ENCODE measurements at regions not wholly inside any gene's neighbourhood (a gene's known extent, or its start where the extent isn't known, plus 50 kb on each side); places are given as distances from the start of the nearest gene placed in this dataset.

- no peaks in the 10 kb centered on the region for H3K36me3 ChIP-seq
- no peak for DNase-seq (ENCODE audit: extremely low spot score in 2 of 2)
- no peak overlapping the region for H3K4me3 ChIP-seq
- no peaks in the 10 kb centered on the region for H3K27me3 ChIP-seq
- intact Hi-C loops (cut with DNase I) = no loop called here
- H3K9me3 ChIP-seq = no peaks in the 10 kb centered on the region
- no peak overlapping the region for H3K27ac ChIP-seq
- H3K4me1 ChIP-seq = no peaks in the 10 kb centered on the region
- TF ChIP-seq CTCF (IDR thresholded peaks at IDR 0.05) (no peak), POLR2A (IDR thresholded peaks at IDR 0.05) (no peak), POLR2AphosphoS5 (IDR thresholded peaks at IDR 0.05; ENCODE audit: insufficient read depth in 1 of 2, low read depth in 1 of 2) (no peak)
Observed at GRCh38 chr18:73924836-73925235, 222.8 kb downstream of the FBXO15 start.

GRCh38 chr18:73924307-73924706 lies 223.3 kb downstream of the FBXO15 start:
- Histone ChIP-seq H3K4me1 (no peaks in the 10 kb centered on the region), H3K4me3 (no peak overlapping the region), H3K36me3 (no peaks in the 10 kb centered on the region), H3K27ac (no peak overlapping the region), H3K27me3 (no peaks in the 10 kb centered on the region), H3K9me3 (no peaks in the 10 kb centered on the region)
- DNase-seq (ENCODE audit: extremely low spot score in 2 of 2) = no peak
- intact Hi-C loops (cut with DNase I) = no loop called here
- TF ChIP-seq POLR2A (IDR thresholded peaks at IDR 0.05) (no peak), CTCF (IDR thresholded peaks at IDR 0.05) (no peak), POLR2AphosphoS5 (IDR thresholded peaks at IDR 0.05; ENCODE audit: insufficient read depth in 1 of 2, low read depth in 1 of 2) (no peak)

GRCh38 chr18:73923866-73924265 lies 223.8 kb downstream of the FBXO15 start:
- Histone ChIP-seq H3K36me3 (no peaks in the 10 kb centered on the region), H3K4me3 (no peak overlapping the region), H3K4me1 (no peaks in the 10 kb centered on the region), H3K27me3 (no peaks in the 10 kb centered on the region), H3K9me3 (no peaks in the 10 kb centered on the region), H3K27ac (no peak overlapping the region)
- TF ChIP-seq POLR2A (IDR thresholded peaks at IDR 0.05) (no peak), CTCF (IDR thresholded peaks at IDR 0.05) (no peak), POLR2AphosphoS5 (IDR thresholded peaks at IDR 0.05; ENCODE audit: insufficient read depth in 1 of 2, low read depth in 1 of 2) (no peak)
- intact Hi-C loops (cut with DNase I) = no loop called here
- DNase-seq (ENCODE audit: extremely low spot score in 2 of 2) = no peak

- Histone ChIP-seq H3K27me3 (no peaks in the 10 kb centered on the region), H3K4me3 (no peak overlapping the region), H3K9me3 (no peaks in the 10 kb centered on the region), H3K27ac (no peak overlapping the region), H3K4me1 (no peaks in the 10 kb centered on the region), H3K36me3 (no peaks in the 10 kb centered on the region)
- TF ChIP-seq CTCF (IDR thresholded peaks at IDR 0.05) (no peak), POLR2A (IDR thresholded peaks at IDR 0.05) (no peak), POLR2AphosphoS5 (IDR thresholded peaks at IDR 0.05; ENCODE audit: insufficient read depth in 1 of 2, low read depth in 1 of 2) (no peak)
- DNase-seq (ENCODE audit: extremely low spot score in 2 of 2) = no peak
- intact Hi-C loops (cut with DNase I) = no loop called here
Observed at GRCh38 chr18:73920033-73920432, 227.6 kb downstream of the FBXO15 start.

GRCh38 chr18:73918816-73919215 lies 228.8 kb downstream of the FBXO15 start:
- H3K27me3 ChIP-seq = no peaks in the 10 kb centered on the region
- H3K4me3 ChIP-seq = no peak overlapping the region
- no peak for TF ChIP-seq CTCF (IDR thresholded peaks at IDR 0.05)
- TF ChIP-seq POLR2AphosphoS5 (IDR thresholded peaks at IDR 0.05; ENCODE audit: insufficient read depth in 1 of 2, low read depth in 1 of 2) = no peak
- TF ChIP-seq POLR2A (IDR thresholded peaks at IDR 0.05) = no peak
- DNase-seq (ENCODE audit: extremely low spot score in 2 of 2) = no peak
- no peaks in the 10 kb centered on the region for H3K9me3 ChIP-seq
- no peak overlapping the region for H3K27ac ChIP-seq
- no peaks in the 10 kb centered on the region for H3K4me1 ChIP-seq
- intact Hi-C loops (cut with DNase I) = no loop called here
- H3K36me3 ChIP-seq = no peaks in the 10 kb centered on the region

All from vagina (tissue), 2 donors.